Thyroid gland (tissue), 4 donors: ENCODE measurements at regions not wholly inside any gene's neighbourhood (a gene's known extent, or its start where the extent isn't known, plus 50 kb on each side); places are given as distances from the start of the nearest gene placed in this dataset.
"Not testable (repeated sequence)": the region's sequence is repeated elsewhere in the genome, so short reads cannot be mapped to it uniquely, and the experiment has no call there.

Experiments used
- DNase-seq, 2 donors: peaks; one replicate each; pipeline ENCODE4 v3.0.0-alpha.2; 2019
- H3K27ac ChIP-seq, 3 donors: fragments of 200-600 bp; sonication (generic); 1 replicate in 2 of 3; 2 replicates in 1 of 3; pipeline ENCODE4 v1.5.1; 2016 to 2019; ENCODE audit warnings: mild to moderate bottlenecking in 1 of 3, moderate library complexity in 1 of 3
- H3K27me3 ChIP-seq: fragments of 200-600 bp; sonication (generic); one replicate; pipeline ENCODE4 v1.5.1; 2019
- H3K36me3 ChIP-seq, 2 donors: fragments of 200-600 bp; sonication (generic); one replicate each; pipeline ENCODE4 v1.5.1; 2016 to 2019
- H3K4me1 ChIP-seq, 2 donors: fragments of 200-600 bp; sonication (generic); one replicate each; pipeline ENCODE4 v1.5.1; 2017 to 2019
- H3K4me3 ChIP-seq, 3 donors: fragments of 200-600 bp; sonication (generic); replicated peaks in 1 of 3; 1 replicate in 2 of 3; 2 replicates in 1 of 3; pipeline ENCODE4 v1.5.1; 2016; ENCODE audit warnings: mild to moderate bottlenecking in 1 of 3
- H3K9me3 ChIP-seq: fragments of 200-600 bp; sonication (generic); one replicate; pipeline ENCODE4 v1.5.1; 2017
- CTCF ChIP-seq, 6 experiments: fragments of 200-600 bp in 3 of 6; fragments of 450-650 bp in 3 of 6; sonication (generic) in 3 of 6; IDR thresholded peaks; one replicate each; pipeline ENCODE4 v1.5.1; 2016 to 2019; ENCODE audit warnings: antibody characterized with exemption in 6 of 6, mild to moderate bottlenecking in 2 of 6, inconsistent platforms in 1 of 6, moderate library complexity in 1 of 6
- POLR2A ChIP-seq, 2 donors: fragments of 450-650 bp; IDR thresholded peaks; one replicate each; pipeline ENCODE4 v1.6.1; 2017; ENCODE audit warnings: antibody characterized with exemption in 2 of 2, mild to moderate bottlenecking in 2 of 2, moderate library complexity in 1 of 2
- WGBS, 2 donors: methylation state at CpG; one replicate each; pipeline ENCODE4 v1.1.5; 2017; 5-methylcytosine and 5-hydroxymethylcytosine counted together
- intact Hi-C: fragments of 100-400 bp; cut with DNase I; formaldehyde crosslinking; loops from one replicate; pipeline ENCODE4 v1.15.1; 2023

- H3K27me3 ChIP-seq, result no peaks in the 10 kb centered on the region
- 44 to 55% methylated on average over 1 of the region's 1 CpG for WGBS, 2 donors
- TF ChIP-seq CTCF (IDR thresholded peaks at IDR 0.05) (no peak), POLR2A (IDR thresholded peaks at IDR 0.05) (no peak)
- no peak overlapping the region for H3K27ac ChIP-seq
- no peaks in the 10 kb centered on the region for H3K9me3 ChIP-seq
- DNase-seq, result no peak
- no peaks in the 10 kb centered on the region for H3K36me3 ChIP-seq
- no peak overlapping the region for H3K4me3 ChIP-seq
- peaks cover 0 to 8% of the 10 kb centered on the region in 2 donors for H3K4me1 ChIP-seq
- intact Hi-C loops, result no loop called here
Observed at GRCh38 chr11:121358760-121359159, 66.2 kb downstream of the SC5D start.

GRCh38 chr11:121359591-121359990 lies 67.0 kb downstream of the SC5D start:
- no peak for DNase-seq
- no peak overlapping the region for H3K27ac ChIP-seq
- no peak for TF ChIP-seq CTCF (IDR thresholded peaks at IDR 0.05)
- no peak for TF ChIP-seq POLR2A (IDR thresholded peaks at IDR 0.05)
- H3K27me3 ChIP-seq, result no peaks in the 10 kb centered on the region
- intact Hi-C loops, result no loop called here
- no peak overlapping the region for H3K4me3 ChIP-seq
- no peaks in the 10 kb centered on the region for H3K9me3 ChIP-seq
- no peaks in the 10 kb centered on the region for H3K36me3 ChIP-seq
- peaks cover 0 to 8% of the 10 kb centered on the region in 2 donors for H3K4me1 ChIP-seq

- H3K27ac ChIP-seq, H3K4me3 ChIP-seq, H3K9me3 ChIP-seq, DNase-seq, H3K27me3 ChIP-seq, intact Hi-C loops, H3K36me3 ChIP-seq: not testable (repeated sequence)
- peaks cover 19 to 33% of the 10 kb centered on the region in 2 donors for H3K4me1 ChIP-seq
- 95 to 97% methylated on average over 41 of the region's 41 CpGs for WGBS, 2 donors
Observed at GRCh38 chr11:121362955-121363354, 70.4 kb downstream of the SC5D start.

- 99 to 100% methylated on average over 4 of the region's 4 CpGs for WGBS, 2 donors
- Histone ChIP-seq H3K36me3 (no peaks in the 10 kb centered on the region), H3K27ac (no peak overlapping the region), H3K9me3 (no peaks in the 10 kb centered on the region), H3K4me1 (peaks cover 19 to 31% of the 10 kb centered on the region in 2 donors), H3K4me3 (no peak overlapping the region), H3K27me3 (no peaks in the 10 kb centered on the region)
- TF ChIP-seq POLR2A (IDR thresholded peaks at IDR 0.05) (no peak), CTCF (IDR thresholded peaks at IDR 0.05) (no peak)
- DNase-seq, result no peak
- intact Hi-C loops, result no loop called here
Observed at GRCh38 chr11:121365304-121365703, 72.7 kb downstream of the SC5D start.

GRCh38 chr11:121366038-121366437 lies 73.5 kb downstream of the SC5D start:
- no peak for TF ChIP-seq CTCF (IDR thresholded peaks at IDR 0.05)
- no peak for TF ChIP-seq POLR2A (IDR thresholded peaks at IDR 0.05)
- Histone ChIP-seq H3K9me3 (no peaks in the 10 kb centered on the region), H3K27me3 (no peaks in the 10 kb centered on the region), H3K4me1 (peaks cover 19 to 31% of the 10 kb centered on the region in 2 donors), H3K4me3 (no peak overlapping the region), H3K36me3 (no peaks in the 10 kb centered on the region), H3K27ac (no peak overlapping the region)
- intact Hi-C loops, result no loop called here
- WGBS, 2 donors, result 65 to 66% methylated on average over 5 of the region's 5 CpGs
- no peak for DNase-seq
